NCI-H146 treated with DMSO at 0.1 percent for 48 hours (cell line): ENCODE measurements at regions not wholly inside any gene's neighbourhood (a gene's known extent, or its start where the extent isn't known, plus 50 kb on each side); places are given as distances from the start of the nearest gene placed in this dataset.

Experiments
- DNase-seq: peaks from one replicate; lab custom pipeline; 2025; ENCODE audit not compliant: unreplicated experiment; lab: John Stamatoyannopoulos, UW

- no peak for DNase-seq
Observed at GRCh38 chr3:132834356-132834755, 112.1 kb upstream of the NPHP3 start.

- no peak for DNase-seq
Observed at GRCh38 chr3:132829101-132829500, 106.9 kb upstream of the NPHP3 start.

GRCh38 chr3:132822837-132823236 lies 100.6 kb upstream of the NPHP3 start:
- DNase-seq: no peak

- no peak for DNase-seq
Observed at GRCh38 chr3:132822266-132822665, 100.1 kb upstream of the NPHP3 start.

- DNase-seq: no peak
Observed at GRCh38 chr3:132821314-132821713, 99.1 kb upstream of the NPHP3 start.

GRCh38 chr3:132818251-132818650 lies 96.0 kb upstream of the NPHP3 start:
- DNase-seq: no peak

- DNase-seq: no peak
Observed at GRCh38 chr3:132817646-132818177, 95.5 kb upstream of the NPHP3 start.

- DNase-seq: no peak
Observed at GRCh38 chr3:132805071-132805470, 82.9 kb upstream of the NPHP3 start.

GRCh38 chr3:132804498-132804897 lies 82.3 kb upstream of the NPHP3 start:
- DNase-seq: no peak

GRCh38 chr3:132803889-132804288 lies 81.7 kb upstream of the NPHP3 start:
- DNase-seq: no peak

- no peak for DNase-seq
Observed at GRCh38 chr3:132800958-132801357, 78.7 kb upstream of the NPHP3 start.

- DNase-seq: no peak
Observed at GRCh38 chr3:132790806-132791205, 68.6 kb upstream of the NPHP3 start.

GRCh38 chr3:132789959-132790358 lies 67.8 kb upstream of the NPHP3 start:
- no peak for DNase-seq

GRCh38 chr3:132788301-132788671 lies 66.1 kb upstream of the NPHP3 start:
- no peak for DNase-seq

- DNase-seq: no peak
Observed at GRCh38 chr3:132787616-132788300, 65.5 kb upstream of the NPHP3 start.

- no peak for DNase-seq
Observed at GRCh38 chr3:132786890-132787289, 64.7 kb upstream of the NPHP3 start.

GRCh38 chr3:132785292-132785691 lies 63.1 kb upstream of the NPHP3 start:
- no peak for DNase-seq

GRCh38 chr3:132784502-132785025 lies 62.4 kb upstream of the NPHP3 start:
- DNase-seq: no peak

GRCh38 chr3:132783152-132783551 lies 60.9 kb upstream of the NPHP3 start:
- DNase-seq: no peak

- no peak for DNase-seq
Observed at GRCh38 chr3:132781922-132782321, 59.7 kb upstream of the NPHP3 start.

GRCh38 chr3:132777171-132777570 lies 55.0 kb upstream of the NPHP3 start:
- DNase-seq: no peak

GRCh38 chr3:132773071-132773619 lies 50.9 kb upstream of the NPHP3 start:
- DNase-seq: no peak

- DNase-seq: no peak
Observed at GRCh38 chr3:132772252-132772651, 50.0 kb upstream of the NPHP3 start.
